ENCODE measurements at regions not wholly inside any gene's neighbourhood (a gene's known extent, or its start where the extent isn't known, plus 50 kb on each side); places are given as distances from the start of the nearest gene placed in this dataset.
A peak's percentile ranks its signal among the peaks of the same experiment; 100 is the strongest.

GRCh38 chr5:116361979-116362577, 212.5 kb downstream of the SEMA6A start:
- DNase-seq = no peak

DNA sequence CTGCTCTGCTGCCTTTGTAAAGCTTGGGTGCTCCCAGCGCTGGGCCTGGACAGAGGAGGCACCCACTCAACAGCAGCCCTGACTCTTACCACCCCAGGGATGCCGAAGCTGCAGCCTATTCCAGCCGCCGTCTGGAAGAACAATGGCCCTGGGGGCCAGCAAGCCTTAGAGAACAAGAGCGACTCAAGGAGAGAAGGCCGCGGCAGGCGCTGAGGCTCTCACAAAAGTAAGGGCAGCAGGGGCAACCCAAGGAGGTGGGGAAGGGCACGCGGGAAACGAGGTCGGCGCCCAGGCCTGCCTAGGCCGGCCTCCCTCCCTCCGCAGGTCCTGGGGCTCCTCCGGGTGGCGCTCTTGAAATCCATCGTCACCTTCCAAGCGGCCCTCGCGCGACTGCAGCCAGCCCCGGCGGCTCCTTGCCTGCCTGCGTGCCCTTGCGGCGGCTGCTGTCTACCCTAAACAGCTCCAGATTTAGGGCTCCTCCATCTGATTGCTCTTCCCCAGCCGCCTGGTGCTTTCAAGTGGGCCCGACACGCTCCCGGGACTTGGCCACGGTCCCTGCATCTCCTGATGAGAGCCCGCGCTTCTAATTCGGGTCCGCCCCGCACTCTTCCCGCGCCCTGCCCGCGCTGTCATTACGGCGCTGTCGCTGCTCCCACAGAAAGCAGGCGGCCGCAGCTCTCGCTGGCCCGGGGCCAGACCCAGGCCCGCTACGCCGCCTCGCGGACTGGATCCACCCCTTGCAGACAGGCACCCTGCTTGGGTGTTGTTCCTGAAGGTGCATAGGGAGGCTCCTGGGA, 213.3 kb downstream of the SEMA6A start:
- peak; percentile 27 for DNase-seq

DNA sequence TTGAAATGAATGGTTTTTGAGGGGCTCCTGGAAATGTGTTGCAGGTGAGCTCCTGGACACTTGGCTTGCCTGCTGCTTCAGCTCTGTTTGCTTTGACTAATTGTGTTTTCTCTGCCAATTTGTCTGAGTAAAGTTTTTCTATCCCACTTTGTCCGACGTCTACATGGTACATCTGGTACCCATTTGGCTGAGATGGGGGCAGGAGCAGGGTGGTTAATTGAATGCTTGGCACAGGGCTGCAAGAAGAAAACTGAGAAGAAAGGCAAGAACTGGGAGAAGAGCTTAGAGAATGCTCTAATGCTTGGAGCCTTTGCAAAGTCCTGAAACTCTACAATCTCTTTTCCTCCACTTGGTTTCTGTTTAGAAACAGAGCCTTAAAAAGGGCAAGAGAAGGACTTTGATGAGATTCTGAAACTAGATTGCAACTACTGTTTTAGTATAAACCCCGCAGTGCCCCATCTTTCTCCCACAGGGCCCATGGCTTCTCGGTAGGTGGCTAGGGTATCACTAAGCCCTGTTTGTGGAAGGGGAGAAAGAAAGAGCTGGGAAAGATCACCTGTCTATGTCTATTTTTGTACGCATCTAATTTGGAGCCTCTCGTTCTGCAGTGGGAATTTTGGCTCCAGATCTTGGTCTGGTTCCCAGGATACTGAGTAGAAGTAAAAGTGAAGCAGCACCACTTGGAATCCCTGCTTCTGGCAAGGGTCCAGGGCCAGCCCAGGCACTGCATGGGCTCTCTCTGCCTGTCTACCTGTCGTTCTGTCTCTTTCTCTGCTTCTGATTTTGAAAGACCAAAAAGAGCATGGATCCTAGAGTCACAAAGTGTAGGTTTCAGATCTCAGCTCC, 214.4 kb downstream of the SEMA6A start:
- no peak for DNase-seq

DNA sequence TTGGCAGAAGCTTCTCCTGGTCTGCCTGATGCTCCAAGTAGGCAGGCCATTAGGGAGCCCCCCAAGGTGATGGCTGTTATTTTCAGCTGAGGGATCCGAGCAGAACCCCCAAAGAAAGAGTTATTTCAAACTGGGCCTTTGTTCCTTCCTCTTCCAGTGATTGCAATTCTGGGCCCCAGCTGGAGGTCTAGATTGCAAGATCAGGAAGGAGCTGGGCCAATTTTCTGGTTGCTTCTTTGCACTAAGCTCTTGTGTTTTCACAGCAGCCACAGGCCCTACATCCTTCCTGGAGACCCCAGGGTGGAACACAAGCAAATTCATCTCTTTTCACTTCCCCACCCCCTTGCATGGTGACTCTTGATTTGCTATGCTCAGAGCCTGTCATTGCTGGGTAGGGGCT, 215.0 kb downstream of the SEMA6A start:
- no peak for DNase-seq

DNA sequence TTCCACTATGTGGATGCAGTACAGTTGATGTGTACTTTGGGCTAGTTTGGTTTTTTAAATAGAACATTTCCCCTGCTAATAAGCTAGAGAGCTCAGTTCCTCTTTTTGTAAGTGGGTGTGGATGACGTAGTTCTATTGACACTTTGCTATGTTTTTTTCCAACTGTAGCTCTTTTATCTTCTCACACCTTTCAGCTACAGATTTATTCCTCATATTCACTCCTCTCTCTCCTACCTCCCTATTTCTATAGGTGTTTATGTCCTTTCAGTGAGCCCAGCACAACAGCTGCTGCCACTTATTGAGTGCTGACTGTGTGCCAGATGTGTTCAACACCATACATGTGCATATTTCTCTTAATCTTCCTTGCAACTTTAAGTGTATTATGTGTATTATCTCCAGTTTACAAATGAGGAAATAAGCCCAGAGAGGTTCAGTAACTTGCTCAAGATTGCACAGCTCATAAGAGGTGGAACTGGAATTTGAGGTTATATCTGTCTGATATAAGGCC, 215.7 kb downstream of the SEMA6A start:
- DNase-seq = no peak

GRCh38 chr5:116358015-116358523, 216.6 kb downstream of the SEMA6A start:
- DNase-seq = no peak

DNA sequence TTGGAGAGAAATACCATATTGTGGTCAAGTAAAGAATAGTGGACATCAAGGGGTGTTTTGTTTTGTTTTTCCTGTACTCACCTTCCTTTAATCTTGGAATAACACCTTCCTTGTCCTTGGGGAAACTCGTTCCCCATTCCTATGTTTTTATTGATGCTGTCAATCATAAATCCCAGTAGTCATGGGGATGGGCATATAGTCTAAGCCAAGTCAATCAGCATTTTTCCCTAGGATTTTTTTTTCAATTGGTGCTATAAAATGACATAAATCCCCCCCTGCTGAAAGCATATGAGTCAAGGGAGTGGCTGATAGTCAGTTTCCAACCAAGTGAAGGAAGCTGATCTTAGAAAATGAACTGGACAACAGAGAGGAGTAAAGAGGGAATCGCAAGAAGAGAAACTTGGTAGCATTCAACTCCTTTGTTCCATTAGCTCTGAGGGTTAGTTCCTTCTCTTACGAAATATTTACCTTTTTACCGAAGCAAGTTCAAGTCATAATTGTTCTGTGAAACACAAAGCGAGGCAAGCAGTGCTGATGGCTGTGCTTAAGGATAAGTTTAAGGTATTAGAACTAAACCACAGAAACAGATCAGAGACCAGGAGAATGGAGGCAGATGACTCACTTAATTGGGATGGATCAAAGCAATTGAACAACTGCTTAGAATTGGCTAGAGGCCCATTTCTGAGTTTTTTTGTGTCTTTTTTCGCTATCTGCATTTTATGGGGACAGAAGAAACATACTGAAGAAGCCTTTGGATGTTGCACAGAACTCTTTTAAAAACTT, 218.6 kb downstream of the SEMA6A start:
- peak; percentile 16 for DNase-seq

DNA sequence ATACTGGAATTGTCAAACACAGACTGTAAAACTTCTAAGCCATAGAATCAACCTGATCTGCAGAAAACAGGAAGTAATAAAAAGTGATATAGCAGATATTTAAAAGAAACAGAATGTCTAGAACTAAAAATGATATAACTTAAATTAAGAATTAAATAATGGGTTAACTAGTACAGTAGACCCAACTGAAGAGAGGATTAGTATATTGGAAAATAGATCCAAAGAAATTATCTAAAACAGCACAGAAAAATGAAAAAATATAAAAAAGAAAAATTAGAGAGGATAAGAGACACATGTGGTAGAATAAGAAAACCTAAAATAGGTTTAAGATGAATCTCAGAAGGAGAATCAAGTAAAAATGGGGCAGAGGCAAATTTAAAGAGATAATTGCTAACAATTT, 219.9 kb downstream of the SEMA6A start:
- DNase-seq = no peak

DNA sequence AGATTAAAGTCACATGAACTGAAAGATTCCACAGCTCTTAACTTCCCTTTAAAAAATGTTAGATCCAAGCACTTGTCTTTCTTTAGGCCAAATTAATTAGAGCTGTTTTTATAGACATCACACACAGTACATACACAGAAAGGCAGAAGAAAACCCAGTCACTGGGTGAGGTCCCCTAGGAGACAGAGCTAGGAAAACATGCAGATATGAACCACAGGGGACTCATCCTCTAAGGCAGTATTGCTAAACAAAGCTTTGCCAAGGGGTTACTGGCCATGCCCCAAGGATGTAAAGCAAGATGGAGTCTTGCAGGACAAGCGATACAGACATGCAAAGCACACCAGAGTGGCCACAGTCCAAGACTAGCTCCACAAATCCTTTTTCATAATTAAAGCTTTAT, 227.0 kb downstream of the SEMA6A start:
- no peak for DNase-seq

- DNase-seq = no peak
Observed at GRCh38 chr5:116343961-116344360, 230.7 kb downstream of the SEMA6A start.

Data from fibroblast of skin of abdomen (primary cell).